ENCODE measurements at regions not wholly inside any gene's neighbourhood (a gene's known extent, or its start where the extent isn't known, plus 50 kb on each side); places are given as distances from the start of the nearest gene placed in this dataset.

DNA sequence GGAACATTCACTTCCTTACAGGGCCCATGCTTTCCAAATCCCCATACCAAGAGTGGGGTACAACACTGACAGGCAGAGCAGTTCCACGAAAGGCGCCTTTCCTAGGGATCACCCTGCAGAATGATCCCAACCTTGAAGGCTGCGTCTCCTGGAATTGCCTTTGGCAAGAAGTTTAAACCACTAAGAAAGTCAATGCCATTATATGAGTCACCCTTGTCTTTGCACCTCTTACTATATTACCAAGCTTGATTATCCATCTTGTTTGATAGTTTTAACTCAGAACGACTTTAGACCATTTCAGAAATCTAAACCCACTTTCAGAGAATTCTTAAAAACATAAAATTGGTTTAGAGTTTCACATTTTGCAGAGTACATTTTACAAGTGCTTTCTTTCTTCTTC, 282.1 kb downstream of the ARHGAP12 start:
- BruUV-seq (replicated peaks), result no TSS peak
- ATAC-seq, result no peak
- Histone ChIP-seq H3K9me1 (ENCODE audit: control insufficient read depth, insufficient read depth, low read length) (no peaks in the 10 kb centered on the region), H3K4me1 (replicated peaks in 1 of 2; ENCODE audit: control insufficient read depth in 2 of 2, insufficient read depth in 2 of 2, low read length in 2 of 2) (no peaks in the 10 kb centered on the region), H4K20me1 (replicated peaks; ENCODE audit: control insufficient read depth, insufficient read depth, low read length) (no peaks in the 10 kb centered on the region; the same call in 1 of the 2 replicates), H3K79me2 (ENCODE audit: control insufficient read depth, insufficient read depth, low read length) (no peaks in the 10 kb centered on the region), H3K36me3 (ENCODE audit: control insufficient read depth, insufficient read depth, low read length) (no peaks in the 10 kb centered on the region), H3K27me3 (ENCODE audit: control insufficient read depth in 2 of 2, insufficient read depth in 2 of 2, low read length in 2 of 2) (peaks cover 2 to 21% of the 10 kb centered on the region in 2 experiments; a peak in 3 of 5 replicates), H3K4me3 (no peak overlapping the region), H3K4me2 (ENCODE audit: insufficient read depth, low read length) (no peak overlapping the region), H2AFZ (ENCODE audit: low read depth, low read length) (no peak overlapping the region), H3K27ac (ENCODE audit: extremely low read depth, low read depth, low read length) (no peak overlapping the region), H3K9me3 (replicated peaks; ENCODE audit: control insufficient read depth, insufficient read depth, low read depth, low read length) (no peaks in the 10 kb centered on the region), H3K9ac (ENCODE audit: insufficient read depth in 1 of 2, low read depth in 2 of 2, low read length in 2 of 2) (no peak overlapping the region)
- no peak for FAIRE-seq
- WGBS (ENCODE audit: insufficient coverage, low coverage, missing lambda C conversion rate), result 0% methylated on average over 4 of the region's 4 CpGs
- POLR2A ChIA-PET, result no interaction called here
- CTCF ChIA-PET (ENCODE audit: low intra/inter-chr PET ratio), result no interaction called here
- intact Hi-C loops (cut with micrococcal nuclease), result no loop called here
- in situ Hi-C loops (cut with MboI), result no loop called here
- no peak for DNase-seq (ENCODE audit: extremely low read depth in 1 of 4, low spot score in 3 of 4)
- TF ChIP-seq NCOR1 (IDR thresholded peaks at IDR 0.05), result no peak
- TF ChIP-seq DMBX1 (CRISPR knock-in tag; IDR thresholded peaks at IDR 0.05; ENCODE audit: borderline replicate concordance), result no peak
- TF ChIP-seq, protein P1, sequence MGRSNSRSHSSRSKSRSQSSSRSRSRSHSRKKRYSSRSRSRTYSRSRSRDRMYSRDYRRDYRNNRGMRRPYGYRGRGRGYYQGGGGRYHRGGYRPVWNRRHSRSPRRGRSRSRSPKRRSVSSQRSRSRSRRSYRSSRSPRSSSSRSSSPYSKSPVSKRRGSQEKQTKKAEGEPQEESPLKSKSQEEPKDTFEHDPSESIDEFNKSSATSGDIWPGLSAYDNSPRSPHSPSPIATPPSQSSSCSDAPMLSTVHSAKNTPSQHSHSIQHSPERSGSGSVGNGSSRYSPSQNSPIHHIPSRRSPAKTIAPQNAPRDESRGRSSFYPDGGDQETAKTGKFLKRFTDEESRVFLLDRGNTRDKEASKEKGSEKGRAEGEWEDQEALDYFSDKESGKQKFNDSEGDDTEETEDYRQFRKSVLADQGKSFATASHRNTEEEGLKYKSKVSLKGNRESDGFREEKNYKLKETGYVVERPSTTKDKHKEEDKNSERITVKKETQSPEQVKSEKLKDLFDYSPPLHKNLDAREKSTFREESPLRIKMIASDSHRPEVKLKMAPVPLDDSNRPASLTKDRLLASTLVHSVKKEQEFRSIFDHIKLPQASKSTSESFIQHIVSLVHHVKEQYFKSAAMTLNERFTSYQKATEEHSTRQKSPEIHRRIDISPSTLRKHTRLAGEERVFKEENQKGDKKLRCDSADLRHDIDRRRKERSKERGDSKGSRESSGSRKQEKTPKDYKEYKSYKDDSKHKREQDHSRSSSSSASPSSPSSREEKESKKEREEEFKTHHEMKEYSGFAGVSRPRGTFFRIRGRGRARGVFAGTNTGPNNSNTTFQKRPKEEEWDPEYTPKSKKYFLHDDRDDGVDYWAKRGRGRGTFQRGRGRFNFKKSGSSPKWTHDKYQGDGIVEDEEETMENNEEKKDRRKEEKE (IDR thresholded peaks at IDR 0.05; ENCODE audit: borderline replicate concordance in 1 of 2, control insufficient read depth in 1 of 2, low read depth in 2 of 2, low read length in 1 of 2), result no peak
- no peak for TF ChIP-seq POLR3A (IDR thresholded peaks at IDR 0.05; ENCODE audit: borderline replicate concordance, extremely low read depth, insufficient read depth, insufficient read length)
- no peak for TF ChIP-seq HNRNPK (IDR thresholded peaks at IDR 0.05; ENCODE audit: low read depth, low read length, poor library complexity, severe bottlenecking)
- no peak for TF ChIP-seq ZNF436 (CRISPR knock-in tag; IDR thresholded peaks at IDR 0.05)
- TF ChIP-seq POLR2AphosphoS2 (IDR thresholded peaks at IDR 0.05; ENCODE audit: low read length), result no peak
- TF ChIP-seq MAFG (tag; conservative IDR thresholded peaks at IDR 0.05), result no peak
- no peak for TF ChIP-seq TOE1 (IDR thresholded peaks at IDR 0.05; ENCODE audit: borderline replicate concordance)
- no peak for TF ChIP-seq TOE1 (CRISPR knock-in tag; IDR thresholded peaks at IDR 0.05; ENCODE audit: borderline replicate concordance, low read depth)
- TF ChIP-seq, protein P2, sequence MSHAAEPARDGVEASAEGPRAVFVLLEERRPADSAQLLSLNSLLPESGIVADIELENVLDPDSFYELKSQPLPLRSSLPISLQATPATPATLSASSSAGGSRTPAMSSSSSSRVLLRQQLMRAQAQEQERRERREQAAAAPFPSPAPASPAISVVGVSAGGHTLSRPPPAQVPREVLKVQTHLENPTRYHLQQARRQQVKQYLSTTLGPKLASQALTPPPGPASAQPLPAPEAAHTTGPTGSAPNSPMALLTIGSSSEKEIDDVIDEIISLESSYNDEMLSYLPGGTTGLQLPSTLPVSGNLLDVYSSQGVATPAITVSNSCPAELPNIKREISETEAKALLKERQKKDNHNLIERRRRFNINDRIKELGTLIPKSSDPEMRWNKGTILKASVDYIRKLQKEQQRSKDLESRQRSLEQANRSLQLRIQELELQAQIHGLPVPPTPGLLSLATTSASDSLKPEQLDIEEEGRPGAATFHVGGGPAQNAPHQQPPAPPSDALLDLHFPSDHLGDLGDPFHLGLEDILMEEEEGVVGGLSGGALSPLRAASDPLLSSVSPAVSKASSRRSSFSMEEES (CRISPR knock-in tag; IDR thresholded peaks at IDR 0.05), result no peak
- TF ChIP-seq SMARCB1 (IDR thresholded peaks at IDR 0.05; ENCODE audit: insufficient read length, low read depth), result no peak
- TF ChIP-seq PHF21A (IDR thresholded peaks at IDR 0.05; ENCODE audit: borderline replicate concordance, low read depth), result no peak
- no peak for TF ChIP-seq HNRNPH1 (optimal IDR thresholded peaks at IDR 0.05; ENCODE audit: low read depth, low read length)
- TF ChIP-seq, protein P3, sequence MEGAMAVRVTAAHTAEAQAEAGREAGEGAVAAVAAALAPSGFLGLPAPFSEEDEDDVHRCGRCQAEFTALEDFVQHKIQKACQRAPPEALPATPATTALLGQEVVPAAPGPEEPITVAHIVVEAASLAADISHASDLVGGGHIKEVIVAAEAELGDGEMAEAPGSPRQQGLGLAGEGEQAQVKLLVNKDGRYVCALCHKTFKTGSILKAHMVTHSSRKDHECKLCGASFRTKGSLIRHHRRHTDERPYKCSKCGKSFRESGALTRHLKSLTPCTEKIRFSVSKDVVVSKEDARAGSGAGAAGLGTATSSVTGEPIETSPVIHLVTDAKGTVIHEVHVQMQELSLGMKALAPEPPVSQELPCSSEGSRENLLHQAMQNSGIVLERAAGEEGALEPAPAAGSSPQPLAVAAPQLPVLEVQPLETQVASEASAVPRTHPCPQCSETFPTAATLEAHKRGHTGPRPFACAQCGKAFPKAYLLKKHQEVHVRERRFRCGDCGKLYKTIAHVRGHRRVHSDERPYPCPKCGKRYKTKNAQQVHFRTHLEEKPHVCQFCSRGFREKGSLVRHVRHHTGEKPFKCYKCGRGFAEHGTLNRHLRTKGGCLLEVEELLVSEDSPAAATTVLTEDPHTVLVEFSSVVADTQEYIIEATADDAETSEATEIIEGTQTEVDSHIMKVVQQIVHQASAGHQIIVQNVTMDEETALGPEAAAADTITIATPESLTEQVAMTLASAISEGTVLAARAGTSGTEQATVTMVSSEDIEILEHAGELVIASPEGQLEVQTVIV (CRISPR knock-in tag; IDR thresholded peaks at IDR 0.05; ENCODE audit: borderline replicate concordance), result no peak
- no peak for TF ChIP-seq CCNT2 (IDR thresholded peaks at IDR 0.05; ENCODE audit: borderline replicate concordance, extremely low read depth, insufficient read length, low read depth, low read length)
